IPS-20b (cell line): ENCODE measurements at regions not wholly inside any gene's neighbourhood (a gene's known extent, or its start where the extent isn't known, plus 50 kb on each side); places are given as distances from the start of the nearest gene placed in this dataset.
"Not testable (repeated sequence)": the region's sequence is repeated elsewhere in the genome, so short reads cannot be mapped to it uniquely, and the experiment has no call there.

Experiments used
- H3K27ac ChIP-seq: one replicate; pipeline ENCODE4 v1.5.1; 2013; ENCODE audit warnings: low read length
- H3K27me3 ChIP-seq: 2 replicates; pipeline ENCODE4 v1.6.1; 2013; ENCODE audit warnings: mild to moderate bottlenecking, low read length, inconsistent platforms; ENCODE audit not compliant: insufficient read depth
- H3K36me3 ChIP-seq: 2 replicates; pipeline ENCODE4 v1.6.1; 2013; ENCODE audit warnings: low read depth, mild to moderate bottlenecking, inconsistent platforms, low read length, moderate library complexity; ENCODE audit not compliant: insufficient read depth
- H3K4me1 ChIP-seq: 2 replicates; pipeline ENCODE4 v1.6.1; 2013; ENCODE audit warnings: mild to moderate bottlenecking, control low read depth, inconsistent platforms, low read length, moderate library complexity; ENCODE audit not compliant: insufficient read depth
- H3K4me3 ChIP-seq: 2 replicates; pipeline ENCODE4 v1.5.1; 2013; ENCODE audit warnings: mild to moderate bottlenecking, low read length, inconsistent platforms
- H3K9ac ChIP-seq: 2 replicates; pipeline ENCODE4 v1.6.1; 2013; ENCODE audit warnings: low read depth, mild to moderate bottlenecking, inconsistent platforms, low read length, moderate library complexity
- H3K9me3 ChIP-seq: 2 replicates; pipeline ENCODE4 v1.6.1; 2013; ENCODE audit warnings: mild to moderate bottlenecking, low read depth, low read length, inconsistent platforms; ENCODE audit not compliant: insufficient read depth

DNA sequence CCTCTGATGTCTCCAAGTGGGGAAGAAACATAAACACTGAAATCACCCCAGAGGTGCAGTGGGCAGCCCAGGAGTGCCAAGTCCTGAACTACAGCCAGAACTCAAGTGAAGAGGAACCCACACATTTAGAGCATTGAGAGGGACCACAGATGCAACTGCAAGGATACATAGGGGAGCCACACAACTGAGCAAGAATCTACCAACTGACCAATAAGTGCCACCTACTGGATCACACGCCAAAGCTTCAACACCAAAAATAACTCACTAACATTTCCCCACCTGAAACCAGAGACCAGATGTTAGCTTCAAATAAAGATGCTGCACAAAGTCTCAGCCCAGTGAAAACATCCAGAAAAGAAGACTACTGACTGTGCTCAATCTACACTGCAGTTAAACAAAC lies 276.7 kb upstream of the GRIA3 start:
- no peaks in the 10 kb centered on the region for H3K9me3 ChIP-seq

GRCh38 chrX:122910697-122911096 lies 273.4 kb upstream of the GRIA3 start:
- Histone ChIP-seq H3K4me1 (no peaks in the 10 kb centered on the region), H3K9me3 (no peaks in the 10 kb centered on the region)

More for the DNA sequence above, 276.7 kb upstream of the GRIA3 start:
- Histone ChIP-seq H3K4me3 (no peak overlapping the region), H3K27me3 (no peaks in the 10 kb centered on the region), H3K36me3 (no peaks in the 10 kb centered on the region), H3K9ac (no peak overlapping the region), H3K4me1 (no peaks in the 10 kb centered on the region), H3K27ac (no peak overlapping the region)

DNA sequence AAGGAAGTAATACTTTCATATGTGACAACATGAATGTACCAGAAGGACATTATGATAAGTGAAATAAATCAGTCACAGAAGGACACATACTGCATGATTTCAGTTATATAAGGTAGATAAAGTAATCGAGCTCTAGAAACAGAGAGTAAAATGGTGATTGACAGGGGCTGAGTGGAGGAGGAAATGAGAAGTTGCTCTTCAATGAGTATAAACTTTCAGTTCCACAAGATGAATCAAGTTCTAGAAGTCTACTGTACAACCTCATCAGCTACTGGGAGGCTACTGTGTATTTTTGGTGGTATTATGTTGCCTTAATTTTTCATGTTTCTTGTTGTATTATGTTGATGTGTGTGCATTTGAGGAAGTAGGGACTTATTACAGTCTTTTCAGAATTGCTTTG lies 270.9 kb upstream of the GRIA3 start:
- H3K27ac ChIP-seq, result no peak overlapping the region
- no peak overlapping the region for H3K9ac ChIP-seq
- no peak overlapping the region for H3K4me3 ChIP-seq
- H3K27me3 ChIP-seq, result no peaks in the 10 kb centered on the region
- no peaks in the 10 kb centered on the region for H3K4me1 ChIP-seq
- H3K9me3 ChIP-seq, result no peaks in the 10 kb centered on the region
- H3K36me3 ChIP-seq, result no peaks in the 10 kb centered on the region

More at GRCh38 chrX:122910697-122911096, 273.4 kb upstream of the GRIA3 start:
- H3K4me3 ChIP-seq, result no peak overlapping the region
- H3K27me3 ChIP-seq, result no peaks in the 10 kb centered on the region
- H3K9ac ChIP-seq, result no peak overlapping the region
- H3K27ac ChIP-seq, result no peak overlapping the region
- no peaks in the 10 kb centered on the region for H3K36me3 ChIP-seq

- Histone ChIP-seq H3K36me3 (no peaks in the 10 kb centered on the region), H3K4me3 (no peak overlapping the region), H3K27ac (no peak overlapping the region), H3K27me3 (no peaks in the 10 kb centered on the region), H3K4me1 (no peaks in the 10 kb centered on the region), H3K9me3 (no peaks in the 10 kb centered on the region), H3K9ac (no peak overlapping the region)
These were observed 270.3 kb upstream of the GRIA3 start for GRCh38 chrX:122913764-122914163.

DNA sequence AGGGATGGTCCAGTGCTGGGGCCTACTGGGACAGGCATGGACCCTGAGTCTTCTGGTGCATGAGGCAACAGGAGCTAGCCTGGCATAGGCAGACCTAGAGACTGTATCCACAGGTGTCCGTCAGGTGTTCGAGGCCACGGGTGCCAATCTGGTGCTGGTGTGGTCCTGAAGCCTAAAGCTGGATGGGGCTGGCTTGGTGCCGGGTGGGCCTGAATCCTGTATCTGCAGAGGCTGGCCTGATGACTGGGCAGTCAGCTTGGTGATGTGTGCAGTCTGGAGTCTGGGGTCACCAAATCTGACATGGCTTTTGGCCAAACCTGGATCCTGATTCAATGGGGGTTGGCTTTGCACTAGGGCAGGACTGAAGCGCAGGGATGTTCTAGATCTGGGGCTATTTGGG lies 269.8 kb upstream of the GRIA3 start:
- Histone ChIP-seq H3K9me3 (no peaks in the 10 kb centered on the region), H3K4me3 (no peak overlapping the region), H3K27me3 (no peaks in the 10 kb centered on the region), H3K4me1 (no peaks in the 10 kb centered on the region), H3K9ac (no peak overlapping the region), H3K36me3 (no peaks in the 10 kb centered on the region), H3K27ac (no peak overlapping the region)

DNA sequence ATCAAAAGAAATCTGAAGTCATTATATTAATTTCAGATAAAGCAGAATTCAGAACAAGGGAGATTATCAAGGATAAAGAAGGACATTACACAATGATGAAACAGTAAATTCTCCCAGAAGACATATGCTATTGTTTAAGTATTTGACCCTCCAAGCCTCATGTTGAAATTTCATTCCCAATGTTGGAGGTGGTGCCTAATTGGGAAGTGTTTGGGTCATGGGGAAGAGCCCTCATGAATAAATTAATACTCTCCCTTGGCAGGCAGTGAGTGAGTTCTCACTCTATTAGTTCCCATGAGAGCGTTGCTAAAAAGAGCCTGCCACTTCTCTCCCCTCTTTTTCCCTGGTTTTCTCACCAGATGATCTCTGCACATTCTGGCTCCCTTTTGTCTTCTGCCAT lies 249.9 kb upstream of the GRIA3 start:
- Histone ChIP-seq H3K4me1 (0 out of 2 replicates have a peak, but pooled peaks cover 4% of the 10 kb centered on the region), H3K27ac (no peak overlapping the region), H3K9ac (no peak overlapping the region), H3K9me3 (no peaks in the 10 kb centered on the region), H3K4me3 (no peak overlapping the region), H3K36me3 (no peaks in the 10 kb centered on the region), H3K27me3 (no peaks in the 10 kb centered on the region)

GRCh38 chrX:122940199-122940598 lies 243.9 kb upstream of the GRIA3 start:
- no peaks in the 10 kb centered on the region for H3K9me3 ChIP-seq
- H3K36me3 ChIP-seq, result no peaks in the 10 kb centered on the region
- no peak overlapping the region for H3K4me3 ChIP-seq
- no peaks in the 10 kb centered on the region for H3K4me1 ChIP-seq
- H3K27me3 ChIP-seq, result no peaks in the 10 kb centered on the region
- H3K9ac ChIP-seq, result no peak overlapping the region
- no peak overlapping the region for H3K27ac ChIP-seq

DNA sequence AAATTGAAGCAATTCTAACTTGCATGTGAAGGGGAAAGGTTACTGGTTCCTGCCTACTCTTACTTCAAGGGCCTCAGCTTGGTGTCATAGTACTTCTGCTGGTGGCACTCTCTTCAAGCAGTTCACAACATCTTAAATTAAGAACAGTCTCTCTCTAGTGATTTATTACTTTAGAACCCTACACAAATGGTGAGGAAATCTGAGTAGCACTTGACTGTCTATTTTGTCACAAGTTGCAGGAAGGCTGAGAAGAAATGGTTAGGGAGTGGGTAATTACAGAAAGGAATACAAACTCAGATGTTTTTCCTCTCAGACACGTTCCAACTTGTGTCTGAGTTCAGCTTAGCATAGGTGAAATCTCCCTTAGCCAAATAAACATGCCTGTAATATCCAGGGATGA lies 242.3 kb upstream of the GRIA3 start:
- H3K27me3 ChIP-seq, result no peaks in the 10 kb centered on the region
- no peak overlapping the region for H3K4me3 ChIP-seq
- no peak overlapping the region for H3K27ac ChIP-seq
- H3K9ac ChIP-seq, result no peak overlapping the region
- no peaks in the 10 kb centered on the region for H3K36me3 ChIP-seq
- H3K9me3 ChIP-seq, result no peaks in the 10 kb centered on the region
- H3K4me1 ChIP-seq, result no peaks in the 10 kb centered on the region

DNA sequence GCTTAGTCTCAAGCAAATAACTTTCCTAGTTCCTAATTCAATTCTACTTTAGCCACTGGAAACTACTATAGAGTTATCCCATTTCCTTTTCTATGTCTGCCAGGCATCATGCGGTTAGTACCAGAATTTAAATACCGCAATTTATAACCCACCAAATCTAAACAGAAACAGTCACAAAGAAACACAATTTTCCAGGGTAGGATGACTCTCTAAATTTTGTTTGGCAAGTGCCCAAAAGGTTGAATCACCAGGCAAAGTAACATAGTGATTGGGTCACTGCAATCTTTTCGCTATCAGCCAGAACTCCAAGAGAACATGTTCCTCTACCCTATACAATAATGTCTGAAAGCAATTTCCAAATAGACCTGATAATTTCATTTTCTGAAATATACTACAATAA lies 240.2 kb upstream of the GRIA3 start:
- H3K27me3 ChIP-seq, result no peaks in the 10 kb centered on the region
- H3K4me1 ChIP-seq, result no peaks in the 10 kb centered on the region
- no peak overlapping the region for H3K9ac ChIP-seq
- no peaks in the 10 kb centered on the region for H3K9me3 ChIP-seq
- no peak overlapping the region for H3K27ac ChIP-seq
- H3K4me3 ChIP-seq, result no peak overlapping the region
- no peaks in the 10 kb centered on the region for H3K36me3 ChIP-seq

DNA sequence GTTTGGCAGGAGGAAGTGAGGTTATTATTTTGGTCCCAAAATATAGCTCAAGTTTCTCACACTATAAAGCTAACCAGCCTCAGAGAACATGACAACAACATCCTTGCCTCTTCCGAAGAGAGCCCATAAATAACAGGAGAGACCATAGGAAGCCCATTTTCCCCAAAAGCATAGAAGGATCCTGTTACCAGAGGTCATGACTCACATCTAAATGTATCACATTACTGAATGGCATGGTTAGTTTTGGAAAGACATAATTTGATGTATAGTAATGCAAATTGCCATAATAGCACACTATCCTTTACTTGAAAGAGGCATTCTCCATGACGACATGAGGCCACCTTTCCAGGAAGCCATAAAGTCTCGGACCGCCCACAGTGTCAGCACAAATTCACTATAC lies 238.8 kb upstream of the GRIA3 start:
- no peak overlapping the region for H3K4me3 ChIP-seq
- H3K9ac ChIP-seq, result no peak overlapping the region
- H3K36me3 ChIP-seq, result no peaks in the 10 kb centered on the region
- H3K4me1 ChIP-seq, result no peaks in the 10 kb centered on the region
- H3K27me3 ChIP-seq, result no peaks in the 10 kb centered on the region
- no peaks in the 10 kb centered on the region for H3K9me3 ChIP-seq
- H3K27ac ChIP-seq, result no peak overlapping the region

DNA sequence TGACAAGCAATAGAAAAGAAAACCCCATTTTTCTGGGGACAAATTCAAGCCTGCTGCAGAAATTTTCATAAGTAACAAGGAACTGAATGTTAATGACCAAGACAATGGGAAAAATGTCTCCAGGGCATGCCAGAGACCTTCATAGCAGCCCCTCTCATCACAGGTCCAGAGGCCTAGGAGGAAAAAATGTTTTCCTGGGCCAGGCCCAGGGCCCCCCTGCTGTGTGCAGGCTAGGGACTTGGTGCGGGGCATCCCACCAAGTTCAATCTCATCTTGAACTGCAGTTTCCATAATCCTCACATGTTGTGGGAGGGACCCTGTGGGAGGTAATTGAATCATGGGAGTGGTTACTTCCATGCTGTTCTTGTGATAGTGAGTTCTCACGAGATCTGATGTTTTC lies 211.5 kb upstream of the GRIA3 start:
- H3K4me3 ChIP-seq, result no peak overlapping the region
- no peaks in the 10 kb centered on the region for H3K4me1 ChIP-seq
- H3K36me3 ChIP-seq, result no peaks in the 10 kb centered on the region
- H3K27me3 ChIP-seq, result no peaks in the 10 kb centered on the region
- H3K9ac ChIP-seq, result no peak overlapping the region
- H3K9me3 ChIP-seq, result peaks cover 8% of the 10 kb centered on the region; the same call in 1 of the 2 replicates
- H3K27ac ChIP-seq, result no peak overlapping the region

DNA sequence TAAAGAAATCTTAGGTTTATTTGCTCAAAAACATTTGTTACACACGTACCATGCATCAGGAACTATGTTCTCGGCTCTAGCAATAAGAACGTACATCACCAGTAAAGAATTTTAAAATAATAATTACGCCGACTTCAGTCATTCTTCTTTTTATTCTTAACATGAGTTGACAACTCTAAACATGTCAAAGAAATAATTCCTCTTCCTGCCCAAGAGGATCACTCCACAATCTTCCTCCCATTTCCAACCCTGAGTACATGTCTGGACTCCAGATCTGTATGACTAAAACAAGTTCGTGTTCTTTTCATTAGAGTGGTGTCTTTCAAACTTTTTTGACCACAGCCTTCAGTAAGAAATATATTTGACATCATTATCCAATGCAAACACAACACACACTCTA lies 201.6 kb upstream of the GRIA3 start:
- Histone ChIP-seq H3K4me3 (no peak overlapping the region), H3K27me3 (no peaks in the 10 kb centered on the region), H3K9ac (no peak overlapping the region), H3K9me3 (no peaks in the 10 kb centered on the region), H3K36me3 (no peaks in the 10 kb centered on the region), H3K4me1 (no peaks in the 10 kb centered on the region), H3K27ac (no peak overlapping the region)

DNA sequence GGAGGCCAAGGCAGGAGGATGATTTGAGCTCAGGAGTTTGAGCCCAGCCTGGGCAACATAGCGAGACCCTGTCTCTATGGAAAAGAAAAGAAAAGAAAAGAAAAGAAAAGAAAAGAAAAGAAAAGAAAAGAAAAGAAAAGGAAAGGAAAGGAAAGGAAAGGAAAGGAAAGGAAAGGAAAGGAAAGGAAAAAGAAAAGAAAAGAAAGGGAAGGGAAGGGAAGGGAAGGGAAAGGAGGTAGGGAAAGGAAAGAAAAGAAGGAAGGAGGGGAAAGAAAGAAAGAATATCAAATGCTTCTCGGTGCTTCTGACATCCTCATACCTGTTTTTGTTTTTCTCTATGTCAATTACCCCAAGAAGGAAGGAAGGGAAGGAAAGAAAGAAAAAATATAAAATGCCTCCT lies 181.2 kb upstream of the GRIA3 start:
- not testable (repeated sequence) for H3K9me3 ChIP-seq, H3K4me3 ChIP-seq, H3K9ac ChIP-seq, H3K4me1 ChIP-seq, H3K27ac ChIP-seq, H3K36me3 ChIP-seq, H3K27me3 ChIP-seq
